ENCODE measurements at regions not wholly inside any gene's neighbourhood (a gene's known extent, or its start where the extent isn't known, plus 50 kb on each side); places are given as distances from the start of the nearest gene placed in this dataset.

DNA sequence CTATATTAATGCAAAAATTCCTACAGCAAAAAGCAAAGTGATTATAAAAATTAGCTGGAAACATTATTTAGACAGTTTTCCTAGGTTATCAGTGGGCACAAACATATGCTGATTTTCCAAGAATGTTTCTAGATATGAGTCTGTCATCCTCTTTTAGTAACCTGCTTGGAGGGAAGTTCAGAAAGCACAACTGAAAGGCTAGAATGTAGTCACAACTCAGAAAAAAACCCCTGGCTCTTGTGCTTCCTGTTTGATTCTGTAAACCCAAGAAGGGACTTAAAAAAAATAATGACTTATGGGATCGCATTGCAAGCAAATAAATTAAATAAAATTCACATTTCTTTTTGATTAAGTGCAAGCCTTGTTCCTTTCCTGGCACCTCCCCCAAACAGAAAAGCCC lies 708.4 kb upstream of the EPHA7 start:
- no peak for DNase-seq (ENCODE audit: low read depth in 4 of 4, low spot score in 3 of 4)

DNA sequence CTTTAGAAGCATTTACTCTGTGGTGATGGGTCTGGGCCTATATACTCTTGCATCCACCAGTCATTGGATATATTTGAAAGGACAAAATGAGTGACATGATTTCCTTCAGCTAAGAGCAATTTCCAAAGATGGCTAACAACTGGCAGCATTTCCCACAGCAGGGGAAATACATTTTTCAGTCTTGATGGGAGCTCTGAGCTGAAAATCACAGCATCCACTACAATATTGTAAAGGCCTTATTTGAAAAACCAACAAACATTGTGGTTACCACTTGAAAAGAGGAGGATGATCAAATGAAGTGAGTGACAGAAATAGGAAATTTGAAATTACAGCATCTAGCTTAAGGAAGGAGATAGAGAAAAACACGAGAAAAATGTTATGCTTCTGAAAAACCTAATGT lies 705.0 kb upstream of the EPHA7 start:
- no peak for DNase-seq (ENCODE audit: low read depth in 4 of 4, low spot score in 3 of 4)

DNA sequence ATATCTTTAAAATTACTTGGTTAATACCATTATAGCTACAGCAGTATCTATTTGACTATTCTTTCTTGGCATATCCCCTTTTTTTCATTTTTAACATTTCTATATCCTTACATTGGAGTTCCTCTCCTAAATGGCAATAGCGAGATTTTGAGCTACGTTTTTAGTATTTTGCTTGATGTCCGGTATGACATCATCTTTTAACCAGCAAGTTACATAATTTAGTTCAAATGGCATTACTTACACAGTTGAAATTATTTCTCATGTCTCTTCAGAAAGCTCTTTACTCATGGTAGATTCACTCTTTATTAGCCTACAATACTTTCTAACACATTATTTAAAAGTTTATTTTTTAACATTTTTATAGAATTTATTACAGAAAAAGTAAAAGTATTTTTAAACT lies 701.7 kb upstream of the EPHA7 start:
- no peak for DNase-seq (ENCODE audit: low read depth in 4 of 4, low spot score in 3 of 4)

DNA sequence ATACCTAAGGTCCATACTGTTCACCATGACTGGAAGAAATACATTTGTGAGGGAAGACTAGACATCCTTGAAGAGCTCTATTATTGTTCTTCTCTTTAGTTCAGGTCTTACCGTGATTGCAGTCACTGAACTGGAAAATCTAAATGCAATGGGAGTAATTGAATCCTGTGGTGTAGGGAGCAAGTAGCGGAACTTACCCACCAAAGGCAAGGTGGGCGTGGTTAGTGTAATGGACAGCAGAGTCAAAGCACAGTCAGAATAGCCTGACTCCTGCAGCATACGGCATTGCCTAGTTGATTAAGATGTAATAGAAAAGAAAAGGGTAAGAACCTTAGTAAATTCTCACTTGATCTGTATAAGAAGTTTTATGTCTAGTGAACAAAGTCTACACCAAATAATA lies 679.7 kb upstream of the EPHA7 start:
- no peak for DNase-seq (ENCODE audit: low read depth in 4 of 4, low spot score in 3 of 4)

DNA sequence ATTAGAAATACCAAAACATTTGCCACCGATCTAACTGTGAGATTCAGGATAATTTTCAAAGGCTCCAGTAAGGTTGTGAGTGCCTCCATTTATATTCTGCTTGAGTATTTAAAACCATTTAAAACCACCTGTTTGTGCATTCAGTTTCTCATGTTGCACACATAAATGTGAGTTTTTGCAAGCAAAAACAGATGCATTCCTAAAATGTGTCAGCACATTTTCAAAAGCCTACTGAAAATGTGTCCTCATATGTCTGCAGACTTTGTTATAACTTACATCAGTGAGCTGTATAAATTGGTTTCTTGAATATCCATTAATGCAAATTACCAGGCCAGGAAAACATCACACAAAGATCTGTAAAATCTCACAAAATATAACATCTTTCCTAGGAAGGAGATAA lies 676.6 kb upstream of the EPHA7 start:
- DNase-seq (ENCODE audit: low read depth in 4 of 4, low spot score in 3 of 4), result no peak

DNA sequence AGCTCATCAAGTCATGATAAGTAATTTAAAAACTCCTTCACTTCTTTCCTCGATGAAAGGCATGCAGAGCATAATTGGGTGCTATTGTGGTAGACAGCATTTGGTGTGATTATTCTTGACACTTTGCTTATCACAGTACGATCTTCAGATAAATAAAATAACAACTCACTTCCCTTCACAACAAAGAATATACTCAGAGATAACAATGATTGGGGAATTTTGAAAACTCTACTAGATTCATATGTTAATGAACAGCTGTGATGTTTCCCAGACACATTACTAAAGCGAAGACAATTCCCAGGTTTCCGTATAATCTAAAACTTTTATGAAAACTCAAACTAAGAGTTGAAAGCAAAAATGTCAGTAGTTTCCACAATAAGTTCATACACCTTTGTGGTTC lies 670.6 kb upstream of the EPHA7 start:
- DNase-seq (ENCODE audit: low read depth in 4 of 4, low spot score in 3 of 4), result no peak

DNA sequence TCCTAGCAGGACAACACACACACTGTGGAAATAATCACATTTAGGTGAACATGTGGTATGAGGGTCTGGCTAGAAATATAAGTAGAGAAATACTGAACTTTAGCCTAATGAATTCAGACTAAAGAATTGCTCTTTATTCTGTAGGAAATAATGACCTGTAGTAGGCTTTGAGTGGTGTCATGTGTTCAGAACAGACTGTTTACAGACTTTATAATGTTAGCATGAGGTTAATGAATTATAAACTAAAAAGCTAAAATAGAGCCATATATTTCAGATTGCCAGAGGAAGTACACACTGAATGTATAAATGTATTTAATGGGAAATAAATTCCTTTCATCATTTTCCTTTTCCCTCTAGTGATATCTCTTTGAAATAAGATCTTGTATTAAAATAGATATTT lies 669.5 kb upstream of the EPHA7 start:
- DNase-seq (ENCODE audit: low read depth in 4 of 4, low spot score in 3 of 4), result no peak

DNA sequence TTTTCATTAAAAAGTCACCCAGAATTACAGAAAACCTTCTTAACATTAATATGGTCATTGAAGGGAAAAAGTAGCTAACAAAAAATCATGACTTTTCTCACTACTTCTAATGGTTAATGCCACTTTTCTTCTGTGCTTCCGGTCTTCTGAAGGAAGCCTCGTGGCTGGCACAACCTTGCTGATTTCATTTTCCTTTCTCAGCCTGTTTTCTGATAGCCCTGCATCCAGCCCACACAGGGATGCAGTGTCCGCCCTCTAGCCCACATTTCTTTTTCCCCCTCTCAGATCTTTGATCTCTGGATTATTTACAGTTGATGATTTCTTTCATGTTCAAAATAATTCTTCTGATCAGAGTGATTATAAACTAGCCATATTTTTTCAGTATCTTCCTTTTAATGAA lies 655.4 kb upstream of the EPHA7 start:
- no peak for DNase-seq (ENCODE audit: low read depth in 4 of 4, low spot score in 3 of 4)

DNA sequence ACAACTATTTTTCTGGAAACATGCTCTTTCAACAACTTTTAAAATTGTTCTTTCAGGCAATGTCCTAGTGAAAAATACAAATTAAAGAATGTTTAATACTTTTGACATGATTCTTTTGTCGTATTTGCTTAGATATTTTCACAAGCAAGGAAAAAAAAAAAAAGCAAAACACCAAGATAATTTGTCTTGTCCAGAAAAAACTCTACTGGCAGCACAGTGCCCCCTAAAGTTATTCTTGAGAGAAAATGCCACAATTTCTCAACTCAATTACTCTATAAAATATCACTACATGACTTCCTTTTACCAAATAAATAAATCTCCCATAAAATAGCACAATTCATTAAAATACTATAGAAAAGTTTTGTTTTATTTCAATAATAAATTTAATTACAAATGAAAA lies 652.5 kb upstream of the EPHA7 start:
- no peak for DNase-seq (ENCODE audit: low read depth in 4 of 4, low spot score in 3 of 4)

DNA sequence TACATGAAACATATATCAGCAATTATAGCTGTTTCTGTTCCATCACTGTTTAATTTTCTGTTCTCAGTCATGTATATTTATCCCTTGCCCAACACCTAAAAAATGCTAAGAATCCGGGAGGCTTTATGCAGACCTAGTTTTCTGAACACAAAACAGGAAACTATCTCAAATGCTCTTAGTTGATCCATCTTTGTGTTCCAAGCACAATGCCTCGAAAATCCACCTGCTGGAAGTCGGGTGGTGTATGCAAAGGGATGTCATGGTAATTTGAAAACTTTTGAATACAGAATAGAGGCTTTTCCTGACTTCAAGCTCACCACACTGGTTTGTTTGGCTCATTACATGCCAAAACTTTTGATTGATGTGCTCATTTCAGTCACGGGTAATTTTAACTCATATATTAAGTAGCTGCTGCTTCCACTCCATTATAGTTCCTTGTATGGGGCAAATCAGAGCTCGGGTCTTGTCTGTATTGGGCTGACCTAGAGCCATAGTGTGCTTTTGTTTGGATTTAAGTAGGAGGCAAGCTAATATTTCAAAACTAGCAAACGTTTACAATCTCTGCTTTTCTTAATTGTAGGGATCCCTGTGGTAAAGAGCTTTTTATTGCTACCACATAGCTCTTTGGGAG lies 646.5 kb upstream of the EPHA7 start:
- no peak for DNase-seq (ENCODE audit: low read depth in 4 of 4, low spot score in 3 of 4)

DNA sequence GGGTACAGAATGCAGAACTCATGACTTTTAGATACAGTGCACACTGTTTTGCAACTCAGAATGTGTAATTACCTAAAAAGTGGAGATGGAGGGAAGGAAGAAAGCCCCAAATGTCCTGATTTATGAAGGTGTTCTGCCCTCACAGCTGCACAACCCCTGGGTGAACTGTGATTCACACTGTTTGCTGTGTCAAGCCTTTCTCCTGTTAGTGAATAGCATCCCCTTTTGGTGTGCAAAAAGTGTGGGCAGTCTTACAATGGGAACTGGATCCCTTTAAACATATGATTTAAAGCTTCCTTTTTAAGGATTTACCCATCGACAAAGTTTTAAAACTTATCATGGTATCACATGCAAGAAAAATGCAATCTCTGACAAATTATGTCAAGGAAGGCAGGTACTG lies 633.4 kb upstream of the EPHA7 start:
- DNase-seq (ENCODE audit: low read depth in 4 of 4, low spot score in 3 of 4), result peak in 2 of 4 donors; percentile 12 to 22

DNA sequence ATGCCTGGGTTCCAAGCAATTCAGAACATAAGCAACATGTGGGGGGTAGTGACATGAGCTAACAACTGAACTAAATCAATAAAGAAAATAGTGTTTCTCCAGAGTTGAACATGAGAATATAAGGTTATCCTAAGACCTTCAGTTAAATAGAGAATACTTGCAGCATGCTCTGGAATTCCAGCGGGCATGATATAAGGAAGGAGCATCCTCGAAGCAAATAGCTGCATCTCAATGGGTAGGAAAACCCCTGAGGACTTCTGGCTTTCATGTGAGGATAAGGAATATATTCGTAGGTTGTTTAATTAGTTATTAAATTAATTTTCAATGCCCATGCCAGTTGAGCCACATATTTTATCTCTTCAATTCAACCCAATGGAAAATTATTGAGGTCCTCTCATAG lies 631.2 kb upstream of the EPHA7 start:
- no peak for DNase-seq (ENCODE audit: low read depth in 4 of 4, low spot score in 3 of 4)

DNA sequence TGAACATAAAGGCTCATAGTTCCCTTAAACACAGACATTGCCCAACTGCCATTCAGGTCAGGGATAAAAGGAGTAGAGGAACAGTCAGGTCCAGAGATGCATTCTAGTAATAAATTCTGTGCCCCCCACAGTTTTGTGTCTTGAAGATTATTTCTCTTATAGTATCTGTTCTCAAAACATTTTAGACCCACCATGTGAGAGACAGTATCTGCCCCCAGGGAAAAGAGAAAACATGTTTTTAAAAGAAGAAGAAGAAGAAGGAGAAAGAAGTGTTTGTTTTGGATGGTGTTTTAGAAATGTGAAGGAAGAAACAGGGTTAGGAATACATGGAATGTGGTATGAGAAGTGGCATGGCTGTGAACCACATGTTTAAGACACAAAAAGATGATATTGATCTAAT lies 629.6 kb upstream of the EPHA7 start:
- DNase-seq (ENCODE audit: low read depth in 4 of 4, low spot score in 3 of 4), result no peak

DNA sequence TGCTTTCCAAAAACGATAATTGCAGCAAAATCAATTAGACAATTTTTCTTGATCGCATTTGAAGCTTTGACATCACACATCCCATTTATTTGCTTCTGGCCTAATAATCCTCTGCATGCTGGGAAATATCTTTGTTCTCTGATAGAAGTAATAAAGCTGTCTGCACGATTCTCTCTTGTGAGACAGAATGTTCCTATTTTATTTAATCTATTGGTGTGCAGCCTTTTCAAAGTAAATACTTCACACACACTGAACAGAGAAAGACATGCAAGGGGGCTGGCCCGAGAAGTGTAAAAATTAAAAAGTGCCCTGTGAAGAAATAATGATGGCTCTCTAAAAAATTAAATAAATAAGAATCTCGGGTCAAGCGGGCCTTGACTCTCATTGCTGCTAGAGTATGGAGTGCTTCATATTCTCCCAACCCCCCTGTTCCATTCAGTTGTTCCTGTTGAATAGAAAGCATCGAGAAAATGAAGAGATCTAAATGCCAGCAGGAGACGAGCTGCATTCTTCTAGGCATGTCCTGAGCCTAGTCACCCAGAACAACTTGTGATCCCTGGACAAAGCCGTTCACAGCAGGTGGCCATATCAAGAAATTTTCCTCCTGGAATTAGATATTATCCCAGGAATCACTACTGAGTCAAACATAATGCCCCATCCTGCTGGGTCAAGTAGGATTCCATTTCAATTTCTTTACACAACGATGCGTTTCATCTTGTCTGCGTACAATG lies 625.9 kb upstream of the EPHA7 start:
- DNase-seq (ENCODE audit: low read depth in 4 of 4, low spot score in 3 of 4), result no peak

DNA sequence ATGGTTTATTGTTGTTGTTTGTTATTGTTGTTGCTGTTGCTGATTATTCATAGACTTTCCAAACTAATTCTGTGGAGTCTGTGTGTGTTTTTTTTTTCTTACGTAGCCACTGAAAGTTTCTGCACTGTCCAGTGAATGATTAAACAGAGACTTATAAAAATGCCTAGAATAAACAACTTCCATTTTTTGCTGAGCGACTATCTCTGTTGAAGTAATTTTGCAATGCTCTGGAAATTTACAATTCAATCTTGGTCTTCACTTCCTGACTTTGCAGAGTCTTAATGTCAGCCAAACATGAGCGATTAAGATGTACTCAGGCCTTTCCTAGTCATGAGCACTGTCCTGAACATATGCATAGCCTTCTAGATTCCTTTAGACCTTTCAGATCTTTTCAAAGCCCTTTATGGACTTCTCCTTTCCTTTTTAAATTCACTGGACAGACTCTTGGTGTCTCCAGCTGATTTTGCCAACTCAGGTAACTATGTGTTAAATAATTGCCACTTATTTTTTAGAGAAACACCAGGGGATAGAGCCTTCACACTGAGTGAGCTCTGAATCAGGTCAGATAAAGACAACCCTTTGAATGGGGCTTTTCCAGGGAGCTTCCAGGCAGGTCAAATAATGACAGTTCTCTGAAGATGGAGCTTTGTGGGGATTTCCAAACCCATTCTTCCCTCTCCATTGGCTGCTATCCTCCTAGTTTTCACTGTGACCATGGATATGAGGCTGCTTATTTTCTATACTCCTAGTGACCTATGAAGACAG lies 622.8 kb upstream of the EPHA7 start:
- DNase-seq (ENCODE audit: low read depth in 4 of 4, low spot score in 3 of 4), result no peak

DNA sequence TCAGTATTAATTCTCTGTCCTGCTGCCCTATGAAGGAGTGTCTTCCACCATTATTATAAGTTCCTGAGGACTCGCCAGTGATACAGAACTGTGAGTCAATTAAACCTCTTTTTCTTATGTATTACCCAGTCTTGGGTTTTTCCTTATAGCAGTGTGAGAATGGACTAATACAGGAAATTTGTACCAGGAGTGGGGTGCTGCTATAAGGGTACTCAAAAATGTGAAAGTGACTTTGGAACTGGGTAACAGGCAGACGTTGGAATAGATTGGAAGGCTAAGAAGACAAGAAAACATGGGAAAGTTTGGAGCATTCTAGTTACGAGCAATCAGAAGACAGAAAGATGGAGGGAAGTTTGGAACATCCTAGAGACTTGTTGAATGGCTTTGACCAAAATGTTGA lies 616.7 kb upstream of the EPHA7 start:
- no peak for DNase-seq (ENCODE audit: low read depth in 4 of 4, low spot score in 3 of 4)

DNA sequence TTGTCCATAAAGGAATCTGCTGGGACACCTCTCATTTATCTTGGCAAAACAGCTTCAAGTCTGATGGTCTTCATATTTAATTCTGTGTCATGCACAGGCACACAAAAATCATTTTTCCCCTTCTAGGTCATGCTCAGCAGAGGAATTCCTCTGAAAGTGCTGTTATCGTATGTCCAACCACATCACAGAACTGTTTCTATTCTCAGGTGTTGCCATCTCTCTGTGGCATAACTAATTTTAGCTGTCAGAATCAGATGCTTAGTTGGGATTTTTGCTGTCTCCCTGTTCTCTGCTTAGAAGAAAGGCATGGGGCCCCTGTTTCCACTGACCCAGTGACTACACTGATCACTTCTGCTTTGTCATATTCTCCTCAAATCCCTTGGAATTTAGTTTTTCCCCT lies 608.0 kb upstream of the EPHA7 start:
- no peak for DNase-seq (ENCODE audit: low read depth in 4 of 4, low spot score in 3 of 4)

DNA sequence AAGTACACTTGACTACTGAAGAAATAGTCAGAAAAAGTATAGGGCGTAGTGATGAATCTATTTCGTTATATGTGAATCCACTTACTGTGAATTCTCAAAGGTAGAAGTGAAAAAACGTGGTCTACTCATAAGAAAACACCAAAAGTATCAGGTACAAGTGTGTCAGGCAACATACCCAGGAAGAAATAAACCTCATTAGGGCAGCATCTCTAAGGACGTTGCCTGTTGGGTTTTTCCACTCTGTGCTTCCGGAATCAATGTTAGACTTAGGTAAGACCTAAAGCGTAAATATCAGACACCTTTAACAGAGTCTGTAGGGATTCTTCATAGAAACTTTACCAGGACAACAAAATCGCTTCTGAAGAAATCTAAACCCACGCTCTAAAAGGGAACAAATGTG lies 607.2 kb upstream of the EPHA7 start:
- no peak for DNase-seq (ENCODE audit: low read depth in 4 of 4, low spot score in 3 of 4)

DNA sequence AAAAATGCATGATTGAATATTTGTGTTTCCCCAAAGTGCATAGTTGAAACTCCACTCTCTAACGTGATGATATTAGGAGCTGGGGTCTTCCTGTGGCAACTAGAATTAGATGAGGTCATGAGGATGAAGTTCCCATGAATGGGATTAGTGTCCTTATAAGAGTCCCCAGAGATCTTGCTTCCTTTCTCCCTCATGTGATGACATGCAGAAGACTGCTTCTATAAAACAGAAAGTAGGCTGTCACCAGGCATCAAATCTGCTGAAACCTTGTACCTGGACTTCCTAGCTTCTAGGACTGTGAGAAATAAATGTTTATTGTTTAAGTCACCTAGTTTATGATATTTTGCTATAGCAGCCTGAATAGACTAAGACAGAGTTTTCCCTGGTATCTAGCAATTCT lies 586.5 kb upstream of the EPHA7 start:
- no peak for DNase-seq (ENCODE audit: low read depth in 4 of 4, low spot score in 3 of 4)

DNA sequence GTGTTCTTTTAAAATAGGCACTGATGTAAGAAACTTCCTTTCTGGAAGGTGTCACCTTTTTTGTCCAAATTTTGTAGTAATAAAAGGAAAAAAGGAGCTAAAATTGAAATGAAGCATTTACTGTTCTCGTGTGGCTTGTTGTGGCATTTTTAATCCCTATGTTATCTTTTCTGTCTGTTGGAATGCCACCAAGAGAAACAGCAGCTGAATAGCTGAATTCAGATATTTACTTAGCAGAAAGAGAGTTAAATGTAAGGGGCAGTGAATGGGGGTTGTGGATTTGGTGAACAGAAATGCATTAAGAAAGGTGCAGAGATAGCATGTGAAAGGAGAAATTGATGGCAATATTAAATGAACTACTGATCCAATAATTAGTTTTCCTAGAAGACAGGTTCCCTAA lies 573.6 kb upstream of the EPHA7 start:
- DNase-seq (ENCODE audit: low read depth in 4 of 4, low spot score in 3 of 4), result no peak

DNA sequence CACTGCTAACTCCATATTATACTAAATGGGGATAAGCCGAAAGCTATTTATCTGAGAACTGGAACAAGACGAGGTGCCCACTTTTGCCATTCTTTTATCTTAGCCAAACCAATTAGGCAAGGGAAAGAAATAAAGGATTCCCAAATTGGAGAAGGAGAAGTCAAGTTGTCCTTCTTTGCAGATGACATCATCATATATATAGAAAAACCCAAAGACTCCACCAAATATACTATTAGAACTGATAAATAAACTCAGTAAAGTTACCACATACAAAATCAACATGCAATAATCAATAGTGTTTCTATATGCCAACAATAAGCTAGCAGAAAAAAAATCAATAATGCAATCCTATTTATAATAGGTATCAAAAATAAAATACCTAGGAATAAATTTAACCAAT lies 570.3 kb upstream of the EPHA7 start:
- no peak for DNase-seq (ENCODE audit: low read depth in 4 of 4, low spot score in 3 of 4)

DNA sequence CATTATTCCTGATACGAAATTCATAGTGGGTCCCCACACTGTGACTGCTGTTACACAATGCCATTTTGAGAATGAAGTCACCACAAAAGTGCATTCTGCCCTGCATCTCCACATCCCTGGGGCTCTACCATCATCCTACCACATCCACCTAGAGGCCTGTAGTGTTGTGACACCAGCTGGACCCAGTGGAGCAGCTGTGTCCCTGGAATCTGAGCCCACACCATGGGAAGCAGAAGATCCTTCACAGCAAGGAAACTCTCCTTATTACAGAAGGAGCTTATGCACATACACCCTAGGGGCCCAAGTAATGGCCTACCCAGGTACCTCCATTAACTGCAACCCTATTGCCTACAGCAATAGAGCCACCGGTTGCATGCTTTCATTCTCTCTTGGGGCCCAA lies 566.6 kb upstream of the EPHA7 start:
- no peak for DNase-seq (ENCODE audit: low read depth in 4 of 4, low spot score in 3 of 4)

Data from left renal pelvis (tissue), 4 donors.